Transverse colon (tissue), 3 donors: ENCODE measurements at regions not wholly inside any gene's neighbourhood (a gene's known extent, or its start where the extent isn't known, plus 50 kb on each side); places are given as distances from the start of the nearest gene placed in this dataset.

ENCODE experiments used
- POLR2A ChIP-seq: fragments of 450-650 bp; IDR thresholded peaks from one replicate; pipeline ENCODE4 v1.6.1; 2016; ENCODE audit warnings: antibody characterized with exemption, mild to moderate bottlenecking, moderate library complexity
- TF ChIP-seq, protein P1 (sequence below), 5 experiments: fragments of 200-600 bp in 3 of 5; fragments of 450-650 bp in 2 of 5; sonication (generic) in 3 of 5; IDR thresholded peaks; 1 replicate in 2 of 5; 2 replicates in 3 of 5; pipeline ENCODE4 v1.5.1; 2016 to 2017; ENCODE audit warnings: antibody characterized with exemption in 5 of 5, inconsistent platforms in 3 of 5, mild to moderate bottlenecking in 2 of 5, moderate library complexity in 1 of 5

DNA sequence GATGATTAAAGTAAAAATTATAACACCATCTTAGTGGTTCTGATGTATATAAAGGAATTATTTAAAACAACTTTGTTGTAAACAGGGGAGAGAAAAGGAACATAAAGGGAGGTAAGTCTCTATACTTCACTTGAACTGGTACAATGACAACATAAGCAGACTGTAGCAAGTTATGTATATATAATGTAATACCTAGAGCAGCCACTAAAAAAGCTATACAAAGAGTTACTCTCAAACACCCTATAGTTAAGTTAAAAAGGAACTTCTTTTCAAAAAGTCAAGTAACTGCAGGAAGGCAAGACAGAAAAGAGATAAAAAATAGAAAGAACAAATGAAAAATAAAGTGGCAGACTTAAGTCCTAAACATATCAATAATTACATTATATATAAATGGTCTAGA, 82.3 kb downstream of the ZNF503 start:
- TF ChIP-seq, protein P1, sequence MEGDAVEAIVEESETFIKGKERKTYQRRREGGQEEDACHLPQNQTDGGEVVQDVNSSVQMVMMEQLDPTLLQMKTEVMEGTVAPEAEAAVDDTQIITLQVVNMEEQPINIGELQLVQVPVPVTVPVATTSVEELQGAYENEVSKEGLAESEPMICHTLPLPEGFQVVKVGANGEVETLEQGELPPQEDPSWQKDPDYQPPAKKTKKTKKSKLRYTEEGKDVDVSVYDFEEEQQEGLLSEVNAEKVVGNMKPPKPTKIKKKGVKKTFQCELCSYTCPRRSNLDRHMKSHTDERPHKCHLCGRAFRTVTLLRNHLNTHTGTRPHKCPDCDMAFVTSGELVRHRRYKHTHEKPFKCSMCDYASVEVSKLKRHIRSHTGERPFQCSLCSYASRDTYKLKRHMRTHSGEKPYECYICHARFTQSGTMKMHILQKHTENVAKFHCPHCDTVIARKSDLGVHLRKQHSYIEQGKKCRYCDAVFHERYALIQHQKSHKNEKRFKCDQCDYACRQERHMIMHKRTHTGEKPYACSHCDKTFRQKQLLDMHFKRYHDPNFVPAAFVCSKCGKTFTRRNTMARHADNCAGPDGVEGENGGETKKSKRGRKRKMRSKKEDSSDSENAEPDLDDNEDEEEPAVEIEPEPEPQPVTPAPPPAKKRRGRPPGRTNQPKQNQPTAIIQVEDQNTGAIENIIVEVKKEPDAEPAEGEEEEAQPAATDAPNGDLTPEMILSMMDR (IDR thresholded peaks at IDR 0.05): peak in 2 of 5 experiments; percentile 5 to 12
- no peak for TF ChIP-seq POLR2A
